Peyer's patch (tissue), 4 donors: ENCODE measurements at regions not wholly inside any gene's neighbourhood (a gene's known extent, or its start where the extent isn't known, plus 50 kb on each side); places are given as distances from the start of the nearest gene placed in this dataset.

Experiments
- DNase-seq, 3 donors: peaks; one replicate each; pipeline ENCODE4 v3.0.0-alpha.2; 2017 to 2019
- H3K27ac ChIP-seq, 4 donors: fragments of 200-600 bp; sonication (generic); one replicate each; pipeline ENCODE4 v1.5.1; 2016 to 2019
- H3K27me3 ChIP-seq, 2 donors: fragments of 200-600 bp; sonication (generic); one replicate each; pipeline ENCODE4 v1.5.1; 2019
- H3K36me3 ChIP-seq, 3 donors: fragments of 200-600 bp; sonication (generic); one replicate each; pipeline ENCODE4 v1.5.1; 2016 to 2019
- H3K4me1 ChIP-seq, 4 donors: fragments of 200-600 bp; sonication (generic); one replicate each; pipeline ENCODE4 v1.5.1; 2016 to 2019
- H3K4me3 ChIP-seq, 4 donors: fragments of 200-600 bp; sonication (generic); 1 replicate in 3 of 4; 2 replicates in 1 of 4; pipeline ENCODE4 v1.5.1; 2016 to 2019; ENCODE audit warnings: mild to moderate bottlenecking in 1 of 4
- H3K9me3 ChIP-seq, 4 donors: fragments of 200-600 bp; sonication (generic); one replicate each; pipeline ENCODE4 v1.5.1; 2016 to 2019; ENCODE audit warnings: mild to moderate bottlenecking in 1 of 4
- POLR2A ChIP-seq, 2 donors: fragments of 450-650 bp; IDR thresholded peaks; one replicate each; pipeline ENCODE4 v1.5.1; 2017; ENCODE audit warnings: antibody characterized with exemption in 2 of 2, mild to moderate bottlenecking in 2 of 2, moderate library complexity in 2 of 2
- TF ChIP-seq, protein P1 (sequence below), 6 experiments: fragments of 450-650 bp in 4 of 6; fragments of 200-600 bp in 2 of 6; sonication (generic) in 1 of 6; IDR thresholded peaks; one replicate each; pipeline ENCODE4 v1.5.1; 2017 to 2019; ENCODE audit warnings: antibody characterized with exemption in 6 of 6, mild to moderate bottlenecking in 3 of 6, moderate library complexity in 1 of 6

DNA sequence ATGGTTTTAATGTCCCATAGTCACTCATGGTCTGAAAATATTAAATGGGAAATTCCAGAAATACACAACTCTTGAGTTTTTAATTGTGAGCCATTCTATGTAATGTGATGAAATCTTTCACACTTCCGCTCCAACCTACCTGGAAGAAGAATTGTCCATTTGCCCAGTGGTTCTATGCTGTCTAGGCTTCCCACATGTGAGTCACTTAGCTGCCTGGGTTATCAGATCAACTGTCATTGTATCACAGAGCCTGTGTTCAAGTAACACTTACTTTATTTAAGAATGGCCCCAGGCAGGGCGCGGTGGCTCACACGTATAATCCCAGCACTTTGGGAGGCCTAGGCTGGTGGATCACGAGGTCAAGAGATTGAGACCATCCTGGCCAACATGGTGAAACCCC is 1450.5 kb downstream of the EFNB2 start:
- DNase-seq: no peak
- Histone ChIP-seq H3K4me1 (no peaks in the 10 kb centered on the region), H3K27ac (no peak overlapping the region), H3K36me3 (no peaks in the 10 kb centered on the region), H3K27me3 (no peaks in the 10 kb centered on the region), H3K9me3 (no peaks in the 10 kb centered on the region), H3K4me3 (no peak overlapping the region)
- TF ChIP-seq, protein P1, sequence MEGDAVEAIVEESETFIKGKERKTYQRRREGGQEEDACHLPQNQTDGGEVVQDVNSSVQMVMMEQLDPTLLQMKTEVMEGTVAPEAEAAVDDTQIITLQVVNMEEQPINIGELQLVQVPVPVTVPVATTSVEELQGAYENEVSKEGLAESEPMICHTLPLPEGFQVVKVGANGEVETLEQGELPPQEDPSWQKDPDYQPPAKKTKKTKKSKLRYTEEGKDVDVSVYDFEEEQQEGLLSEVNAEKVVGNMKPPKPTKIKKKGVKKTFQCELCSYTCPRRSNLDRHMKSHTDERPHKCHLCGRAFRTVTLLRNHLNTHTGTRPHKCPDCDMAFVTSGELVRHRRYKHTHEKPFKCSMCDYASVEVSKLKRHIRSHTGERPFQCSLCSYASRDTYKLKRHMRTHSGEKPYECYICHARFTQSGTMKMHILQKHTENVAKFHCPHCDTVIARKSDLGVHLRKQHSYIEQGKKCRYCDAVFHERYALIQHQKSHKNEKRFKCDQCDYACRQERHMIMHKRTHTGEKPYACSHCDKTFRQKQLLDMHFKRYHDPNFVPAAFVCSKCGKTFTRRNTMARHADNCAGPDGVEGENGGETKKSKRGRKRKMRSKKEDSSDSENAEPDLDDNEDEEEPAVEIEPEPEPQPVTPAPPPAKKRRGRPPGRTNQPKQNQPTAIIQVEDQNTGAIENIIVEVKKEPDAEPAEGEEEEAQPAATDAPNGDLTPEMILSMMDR (IDR thresholded peaks at IDR 0.05): no peak
- TF ChIP-seq POLR2A (IDR thresholded peaks at IDR 0.05): no peak

DNA sequence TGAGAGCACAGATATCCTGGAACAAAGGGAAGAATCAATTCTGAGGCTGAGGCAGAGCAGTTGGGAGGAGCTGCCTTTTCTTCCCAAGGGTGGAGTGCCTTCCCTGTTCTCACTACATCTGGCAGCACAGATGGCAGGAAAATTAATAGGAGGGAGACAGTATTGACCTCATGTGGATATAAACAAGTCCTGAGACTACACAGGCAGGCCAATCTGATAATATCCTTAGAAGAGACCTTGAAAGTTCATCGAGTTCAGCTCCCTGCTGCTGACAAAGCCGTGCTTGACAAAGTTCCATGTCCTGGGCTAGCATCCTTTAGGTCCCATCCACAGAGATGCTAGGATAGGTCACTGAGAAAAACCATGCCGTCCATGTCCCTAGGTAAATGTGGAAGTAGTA is 1451.5 kb downstream of the EFNB2 start:
- H3K4me3 ChIP-seq: no peak overlapping the region
- no peak overlapping the region for H3K27ac ChIP-seq
- no peak for DNase-seq
- no peaks in the 10 kb centered on the region for H3K36me3 ChIP-seq
- H3K4me1 ChIP-seq: no peaks in the 10 kb centered on the region
- H3K27me3 ChIP-seq: no peaks in the 10 kb centered on the region
- TF ChIP-seq, protein P1 (IDR thresholded peaks at IDR 0.05): no peak
- TF ChIP-seq POLR2A (IDR thresholded peaks at IDR 0.05): no peak
- no peaks in the 10 kb centered on the region for H3K9me3 ChIP-seq

DNA sequence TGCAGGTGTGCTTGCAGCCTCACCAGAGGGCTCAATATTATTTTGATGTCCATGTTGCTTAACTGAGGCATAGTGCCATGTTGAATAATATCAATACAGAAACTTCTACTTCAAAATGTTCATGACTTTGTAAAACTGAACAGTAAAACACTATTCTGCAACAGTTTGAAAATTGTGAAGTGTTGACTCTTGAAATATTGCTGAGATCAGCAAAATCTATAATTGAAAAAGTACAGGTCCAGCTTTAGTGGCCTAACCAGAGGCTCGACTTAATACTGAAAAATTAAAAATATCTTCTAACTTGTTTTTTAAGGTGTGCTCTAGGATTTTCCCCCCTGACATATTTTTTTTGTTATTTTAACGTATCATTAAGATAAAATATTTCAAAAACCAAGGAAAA is 1460.7 kb downstream of the EFNB2 start:
- Histone ChIP-seq H3K4me1 (no peaks in the 10 kb centered on the region), H3K27me3 (no peaks in the 10 kb centered on the region), H3K36me3 (no peaks in the 10 kb centered on the region), H3K27ac (no peak overlapping the region), H3K9me3 (no peaks in the 10 kb centered on the region), H3K4me3 (no peak overlapping the region)
- TF ChIP-seq, protein P1 (IDR thresholded peaks at IDR 0.05): no peak
- TF ChIP-seq POLR2A (IDR thresholded peaks at IDR 0.05): no peak
- no peak for DNase-seq

DNA sequence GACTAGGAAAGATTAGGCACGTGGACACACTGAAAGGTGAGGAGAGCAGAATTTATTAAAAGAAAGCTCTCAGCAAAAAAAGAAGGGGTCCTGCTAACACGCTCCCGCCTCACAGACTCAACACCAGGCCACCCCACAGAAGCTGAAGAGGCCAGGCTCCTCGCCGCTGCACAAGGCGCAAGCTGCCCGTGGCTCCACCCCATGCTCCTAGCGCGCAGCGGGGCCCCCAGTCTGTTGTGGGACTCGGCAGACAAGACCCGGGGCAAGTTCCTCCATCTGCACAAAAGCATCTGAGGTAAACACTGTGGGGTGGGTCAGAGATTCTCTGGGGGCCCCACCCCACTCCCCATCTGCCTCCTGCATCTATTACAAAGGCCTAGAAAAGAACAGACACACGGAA is 1462.4 kb downstream of the EFNB2 start:
- TF ChIP-seq, protein P1 (IDR thresholded peaks at IDR 0.05): no peak
- no peak for TF ChIP-seq POLR2A (IDR thresholded peaks at IDR 0.05)
- DNase-seq: no peak
- H3K9me3 ChIP-seq: no peaks in the 10 kb centered on the region

DNA sequence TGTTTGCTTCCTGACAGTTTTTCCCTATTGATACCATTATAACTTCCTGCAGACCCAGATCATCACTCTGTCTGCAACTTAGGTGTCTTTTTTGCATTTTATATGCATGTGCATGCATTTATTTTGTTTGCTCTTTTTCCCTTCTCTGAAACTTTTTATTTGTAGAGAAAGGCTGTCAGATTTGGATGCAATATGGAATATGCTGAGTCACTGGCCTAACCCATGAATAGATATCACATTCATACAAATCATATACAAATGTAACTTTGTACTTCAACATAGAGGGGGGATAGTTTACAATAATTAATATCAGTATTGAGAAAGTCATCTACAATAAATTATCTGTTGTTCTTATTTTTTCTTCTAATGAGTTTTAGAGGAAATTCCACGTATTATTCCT is 1465.0 kb downstream of the EFNB2 start:
- Histone ChIP-seq H3K27ac (no peak overlapping the region), H3K4me3 (no peak overlapping the region), H3K36me3 (no peaks in the 10 kb centered on the region), H3K27me3 (no peaks in the 10 kb centered on the region), H3K9me3 (no peaks in the 10 kb centered on the region), H3K4me1 (no peaks in the 10 kb centered on the region)
- TF ChIP-seq POLR2A (IDR thresholded peaks at IDR 0.05): no peak
- TF ChIP-seq, protein P1 (IDR thresholded peaks at IDR 0.05): no peak
- DNase-seq: no peak

More for the DNA sequence above, 1462.4 kb downstream of the EFNB2 start:
- H3K4me1 ChIP-seq: no peaks in the 10 kb centered on the region
- no peaks in the 10 kb centered on the region for H3K36me3 ChIP-seq
- H3K27ac ChIP-seq: no peak overlapping the region
- no peaks in the 10 kb centered on the region for H3K27me3 ChIP-seq
- H3K4me3 ChIP-seq: no peak overlapping the region

DNA sequence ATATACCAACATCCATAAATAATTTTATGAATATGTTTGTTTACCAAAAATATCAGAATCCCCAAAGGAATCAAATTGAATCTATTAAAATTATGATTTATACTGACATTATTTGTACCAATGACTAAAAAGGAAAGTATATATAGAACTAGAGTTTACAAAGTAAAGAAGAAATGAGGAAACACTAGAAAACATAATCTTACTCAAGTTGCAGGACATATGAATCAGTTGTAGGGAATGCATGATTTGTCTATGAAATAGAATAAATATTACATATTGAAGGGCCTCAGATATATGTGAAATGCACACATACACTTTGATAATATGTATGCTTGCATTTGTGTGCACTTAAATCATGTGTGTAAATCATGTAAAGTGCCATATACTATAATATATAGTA is 1466.4 kb downstream of the EFNB2 start:
- TF ChIP-seq, protein P1 (IDR thresholded peaks at IDR 0.05): no peak
- no peak for TF ChIP-seq POLR2A (IDR thresholded peaks at IDR 0.05)
- H3K4me1 ChIP-seq: no peaks in the 10 kb centered on the region
- DNase-seq: no peak
- H3K27ac ChIP-seq: no peak overlapping the region
- no peaks in the 10 kb centered on the region for H3K27me3 ChIP-seq
- no peaks in the 10 kb centered on the region for H3K9me3 ChIP-seq
- no peak overlapping the region for H3K4me3 ChIP-seq
- no peaks in the 10 kb centered on the region for H3K36me3 ChIP-seq
